Astrocyte of the cerebellum (primary cell): ENCODE measurements at regions not wholly inside any gene's neighbourhood (a gene's known extent, or its start where the extent isn't known, plus 50 kb on each side); places are given as distances from the start of the nearest gene placed in this dataset.

Experiments
- DNase-seq: peaks from one replicate; pipeline ENCODE4 v3.0.0-alpha.2; 2011; ENCODE audit warnings: low read depth
- H3K4me3 ChIP-seq: 2 replicates; pipeline ENCODE4 v1.5.1; 2011; ENCODE audit warnings: mild to moderate bottlenecking, low read depth, low read length, moderate library complexity
- in situ Hi-C: cut with HindIII; loops from 2 replicates; pipeline ENCODE4 v1.10.0; 2017; ENCODE audit warnings: low sequenced_read_pairs
- TF ChIP-seq, protein P1 (sequence below): IDR thresholded peaks from 2 replicates; pipeline ENCODE4 v1.5.1; 2012; ENCODE audit warnings: low read length, low read depth, moderate library complexity, mild to moderate bottlenecking; ENCODE audit errors: missing control alignments

DNA sequence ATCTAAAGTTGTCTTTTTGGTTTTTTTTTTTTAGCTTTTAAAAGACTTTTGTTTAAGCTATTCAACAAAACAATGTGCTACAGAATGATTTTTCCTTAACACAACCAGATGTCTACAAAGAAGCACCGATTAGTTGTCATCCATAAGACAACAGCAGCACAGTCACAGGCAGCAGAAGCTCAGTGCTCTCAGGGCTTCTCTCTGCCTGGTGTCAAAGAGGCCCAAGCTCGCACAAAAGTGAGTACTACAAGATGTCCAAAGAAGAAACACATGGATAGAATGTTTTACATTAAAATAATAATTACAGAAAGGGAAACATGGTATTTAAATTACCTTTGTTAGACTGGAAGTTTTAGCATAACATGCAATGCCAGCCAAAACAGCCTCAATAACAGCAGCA, 81.6 kb downstream of the DNAAF9 start:
- in situ Hi-C loops: no loop called here
- TF ChIP-seq, protein P1, sequence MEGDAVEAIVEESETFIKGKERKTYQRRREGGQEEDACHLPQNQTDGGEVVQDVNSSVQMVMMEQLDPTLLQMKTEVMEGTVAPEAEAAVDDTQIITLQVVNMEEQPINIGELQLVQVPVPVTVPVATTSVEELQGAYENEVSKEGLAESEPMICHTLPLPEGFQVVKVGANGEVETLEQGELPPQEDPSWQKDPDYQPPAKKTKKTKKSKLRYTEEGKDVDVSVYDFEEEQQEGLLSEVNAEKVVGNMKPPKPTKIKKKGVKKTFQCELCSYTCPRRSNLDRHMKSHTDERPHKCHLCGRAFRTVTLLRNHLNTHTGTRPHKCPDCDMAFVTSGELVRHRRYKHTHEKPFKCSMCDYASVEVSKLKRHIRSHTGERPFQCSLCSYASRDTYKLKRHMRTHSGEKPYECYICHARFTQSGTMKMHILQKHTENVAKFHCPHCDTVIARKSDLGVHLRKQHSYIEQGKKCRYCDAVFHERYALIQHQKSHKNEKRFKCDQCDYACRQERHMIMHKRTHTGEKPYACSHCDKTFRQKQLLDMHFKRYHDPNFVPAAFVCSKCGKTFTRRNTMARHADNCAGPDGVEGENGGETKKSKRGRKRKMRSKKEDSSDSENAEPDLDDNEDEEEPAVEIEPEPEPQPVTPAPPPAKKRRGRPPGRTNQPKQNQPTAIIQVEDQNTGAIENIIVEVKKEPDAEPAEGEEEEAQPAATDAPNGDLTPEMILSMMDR: no peak
- H3K4me3 ChIP-seq: no peak overlapping the region
- DNase-seq: no peak

DNA sequence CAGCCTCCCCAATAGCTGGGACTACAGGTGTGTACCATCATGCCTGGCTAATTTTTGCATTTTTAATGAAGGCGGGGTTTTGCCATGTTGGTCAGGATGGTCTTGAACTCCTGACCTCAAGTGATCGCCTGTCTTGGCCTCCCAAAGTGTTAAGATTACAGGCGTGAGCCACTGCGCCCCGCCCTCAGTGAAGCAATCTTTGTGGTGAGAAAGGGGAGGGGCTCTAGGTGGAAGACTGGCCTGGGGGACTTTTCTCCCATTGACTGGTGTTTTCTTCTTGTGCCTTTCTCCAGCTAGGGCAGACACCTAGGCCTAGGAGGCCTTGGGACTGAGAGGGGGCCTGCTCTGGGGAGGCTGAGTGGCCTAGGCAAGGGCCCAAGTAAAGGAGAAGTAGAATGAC, 84.1 kb downstream of the DNAAF9 start:
- in situ Hi-C loops: no loop called here
- DNase-seq: no peak
- H3K4me3 ChIP-seq: no peak overlapping the region
- TF ChIP-seq, protein P1: no peak

DNA sequence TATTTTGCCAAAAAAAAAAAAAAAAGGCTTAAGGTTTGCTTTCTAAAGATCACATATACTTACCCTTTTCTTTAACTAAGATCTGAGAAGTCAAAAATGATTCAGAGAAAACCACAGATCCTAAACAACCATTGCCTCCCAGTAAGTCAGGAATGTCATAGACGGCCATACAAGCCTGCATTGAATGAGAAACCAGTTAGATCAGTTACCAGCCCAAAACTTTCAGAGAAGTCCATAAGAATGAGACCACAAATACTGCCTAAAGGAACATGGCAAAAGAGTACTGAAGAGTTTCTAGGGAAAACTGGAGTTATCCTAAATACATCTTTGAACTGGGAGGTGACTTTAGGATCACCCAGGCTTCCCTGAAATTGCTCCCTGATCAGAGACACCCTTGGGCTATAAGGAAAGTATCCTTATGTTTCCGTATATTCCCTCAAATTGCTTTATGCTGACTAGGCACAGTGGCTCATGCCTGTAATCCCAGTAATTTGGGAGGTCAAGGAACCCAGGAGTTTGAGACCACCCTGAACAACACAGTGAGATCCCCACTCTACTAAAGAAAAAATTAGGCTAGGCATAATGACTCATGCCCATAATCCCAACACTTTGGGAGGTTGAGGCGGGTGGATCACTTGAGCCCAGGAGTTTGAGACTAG, 79.4 kb upstream of the SLC4A11 start:
- TF ChIP-seq, protein P1: no peak
- DNase-seq: no peak
- in situ Hi-C loops: no loop called here
- H3K4me3 ChIP-seq: no peak overlapping the region

DNA sequence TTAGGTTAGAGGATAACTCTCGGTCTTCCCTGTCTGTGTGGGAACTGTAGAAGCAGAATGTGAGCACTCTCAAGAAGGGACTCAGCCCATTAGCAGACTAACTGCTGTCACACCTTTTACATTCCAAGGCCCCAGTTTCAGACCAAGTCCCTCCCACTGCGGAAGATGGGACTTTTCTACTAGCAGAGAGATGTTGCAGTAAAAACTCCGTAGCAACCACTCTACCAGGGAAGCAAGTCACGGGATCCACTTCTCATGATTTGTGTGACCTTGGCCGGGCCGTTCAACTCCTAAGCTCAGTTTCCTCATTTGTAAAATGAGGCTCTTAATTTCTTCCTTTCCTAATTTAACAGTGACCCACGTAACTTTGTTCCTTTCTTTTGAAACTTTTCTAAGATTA, 77.1 kb upstream of the SLC4A11 start:
- no peak for DNase-seq
- TF ChIP-seq, protein P1: no peak
- no peak overlapping the region for H3K4me3 ChIP-seq
- in situ Hi-C loops: no loop called here

DNA sequence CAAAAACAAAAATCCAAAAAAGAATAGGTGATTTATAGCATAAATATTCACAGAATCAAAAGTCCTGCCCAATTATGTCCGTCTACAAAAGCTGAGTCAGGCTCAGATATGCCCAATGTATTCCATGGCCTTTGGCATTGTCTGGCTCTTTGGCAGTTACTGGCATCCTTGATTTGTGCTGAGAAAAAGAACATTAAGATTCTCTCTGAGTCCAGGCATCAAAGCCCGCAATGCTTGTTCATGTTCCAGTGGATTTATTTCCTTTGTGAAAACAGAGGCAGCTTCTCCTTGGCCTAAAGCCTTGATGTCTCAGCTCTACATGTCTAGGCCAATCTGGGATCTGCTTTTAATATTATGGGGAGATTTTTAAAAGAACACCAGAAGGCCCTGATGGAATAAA, 76.1 kb upstream of the SLC4A11 start:
- TF ChIP-seq, protein P1: no peak
- in situ Hi-C loops: no loop called here
- no peak for DNase-seq
- no peak overlapping the region for H3K4me3 ChIP-seq

DNA sequence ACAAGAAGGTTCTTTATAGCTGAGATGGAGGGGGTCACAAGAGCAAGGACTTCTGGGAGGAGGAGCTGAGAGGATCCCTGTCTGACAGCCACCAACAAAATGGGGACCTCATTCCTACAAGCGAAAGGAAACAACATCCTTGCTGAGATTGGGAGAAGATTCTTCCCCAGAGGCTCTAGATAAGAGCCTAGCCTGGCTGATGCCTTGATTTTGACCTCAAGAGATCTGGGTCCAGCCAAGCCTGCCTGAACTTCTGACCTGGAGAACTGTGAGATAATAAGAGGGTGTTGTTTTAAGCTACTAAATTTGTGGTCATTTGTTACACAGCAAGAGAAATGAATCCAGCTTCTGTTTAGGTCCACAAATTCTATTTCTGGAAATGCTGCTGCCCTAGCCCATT, 75.4 kb upstream of the SLC4A11 start:
- H3K4me3 ChIP-seq: no peak overlapping the region
- DNase-seq: no peak
- in situ Hi-C loops: no loop called here
- TF ChIP-seq, protein P1: no peak
